WERI-Rb-1 (cell line): ENCODE measurements at regions not wholly inside any gene's neighbourhood (a gene's known extent, or its start where the extent isn't known, plus 50 kb on each side); places are given as distances from the start of the nearest gene placed in this dataset.

Experiments
- DNase-seq: peaks from one replicate; pipeline ENCODE4 v3.0.0-alpha.2; 2020
- H3K27ac ChIP-seq: fragments of 250-450 bp; sonication (Bioruptor Pico); 2 replicates; pipeline ENCODE4 v1.5.1; 2020; ENCODE audit warnings: mild to moderate bottlenecking, moderate library complexity
- H3K27me3 ChIP-seq: fragments of 250-450 bp; sonication (Bioruptor Pico); 2 replicates; pipeline ENCODE4 v1.5.1; 2021; ENCODE audit warnings: mild to moderate bottlenecking, low read depth, moderate library complexity; ENCODE audit not compliant: insufficient read depth, severe bottlenecking
- H3K36me3 ChIP-seq: fragments of 250-450 bp; sonication (Bioruptor Pico); 2 replicates; pipeline ENCODE4 v1.5.1; 2020; ENCODE audit warnings: mild to moderate bottlenecking, moderate library complexity
- H3K4me3 ChIP-seq: 2 replicates; pipeline ENCODE4 v1.5.1; 2011; ENCODE audit warnings: low read depth, mild to moderate bottlenecking, control low read depth, low read length
- H3K9me3 ChIP-seq: fragments of 250-450 bp; sonication (Bioruptor Pico); 2 replicates; pipeline ENCODE4 v1.5.1; 2021; ENCODE audit warnings: mild to moderate bottlenecking, moderate library complexity; ENCODE audit not compliant: severe bottlenecking
- CTCF ChIP-seq: IDR thresholded peaks from 2 replicates; pipeline ENCODE4 v1.5.1; 2011; ENCODE audit warnings: low read depth, mild to moderate bottlenecking, control low read depth, inconsistent platforms, low read length

DNA sequence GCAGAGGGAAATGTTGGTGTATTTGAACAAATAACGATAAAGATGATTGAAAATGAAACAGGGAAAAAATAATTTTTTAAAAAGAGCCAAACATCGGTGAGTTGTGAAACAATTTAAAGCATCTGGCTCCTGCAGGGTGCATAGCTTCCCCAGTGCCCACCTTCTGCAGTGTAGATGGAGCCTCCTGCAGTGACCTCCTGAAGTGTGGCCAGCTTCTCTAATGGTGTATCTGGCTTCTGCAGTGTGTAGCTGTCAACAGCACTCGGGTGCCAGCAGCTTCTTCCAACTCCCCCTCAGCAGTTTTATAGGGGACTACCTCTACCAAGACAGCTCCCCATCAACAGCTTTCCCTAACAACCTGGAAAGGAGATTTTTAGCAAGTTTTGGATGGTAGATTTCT, 279.4 kb upstream of the SEMA6A start:
- no peak overlapping the region for H3K4me3 ChIP-seq
- no peaks in the 10 kb centered on the region for H3K36me3 ChIP-seq
- no peak overlapping the region for H3K27ac ChIP-seq
- TF ChIP-seq CTCF = no peak
- no peak for DNase-seq
- H3K27me3 ChIP-seq = no peaks in the 10 kb centered on the region
- no peaks in the 10 kb centered on the region for H3K9me3 ChIP-seq

- H3K27me3 ChIP-seq = no peaks in the 10 kb centered on the region
- H3K9me3 ChIP-seq = no peaks in the 10 kb centered on the region
- no peak overlapping the region for H3K4me3 ChIP-seq
- DNase-seq = peak; percentile 24
- H3K27ac ChIP-seq = no peak overlapping the region
- TF ChIP-seq CTCF = no peak
- H3K36me3 ChIP-seq = no peaks in the 10 kb centered on the region
Measured at GRCh38 chr5:116848954-116849581, 274.4 kb upstream of the SEMA6A start.

DNA sequence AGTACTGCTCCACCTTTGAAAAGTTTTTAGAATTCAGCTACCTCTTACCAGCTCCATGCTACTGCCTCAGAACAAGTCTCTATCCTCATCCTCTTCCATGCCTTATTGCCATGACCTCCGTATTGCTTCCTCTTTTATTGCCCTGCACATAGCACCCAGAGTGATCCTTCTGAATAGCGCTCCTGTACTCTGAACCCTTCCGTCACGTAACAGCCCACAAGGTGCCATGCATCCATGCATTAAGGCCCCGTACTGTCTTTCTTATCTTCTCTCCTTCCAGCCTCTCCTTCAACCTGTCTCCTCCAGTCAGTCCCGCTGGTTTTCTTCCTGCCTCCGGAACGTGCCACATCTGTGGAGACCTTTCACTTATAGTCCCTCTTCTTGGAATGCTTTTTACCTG, 273.3 kb upstream of the SEMA6A start:
- no peak for TF ChIP-seq CTCF
- Histone ChIP-seq H3K36me3 (no peaks in the 10 kb centered on the region), H3K9me3 (no peaks in the 10 kb centered on the region), H3K27me3 (no peaks in the 10 kb centered on the region), H3K4me3 (no peak overlapping the region), H3K27ac (no peak overlapping the region)
- no peak for DNase-seq

DNA sequence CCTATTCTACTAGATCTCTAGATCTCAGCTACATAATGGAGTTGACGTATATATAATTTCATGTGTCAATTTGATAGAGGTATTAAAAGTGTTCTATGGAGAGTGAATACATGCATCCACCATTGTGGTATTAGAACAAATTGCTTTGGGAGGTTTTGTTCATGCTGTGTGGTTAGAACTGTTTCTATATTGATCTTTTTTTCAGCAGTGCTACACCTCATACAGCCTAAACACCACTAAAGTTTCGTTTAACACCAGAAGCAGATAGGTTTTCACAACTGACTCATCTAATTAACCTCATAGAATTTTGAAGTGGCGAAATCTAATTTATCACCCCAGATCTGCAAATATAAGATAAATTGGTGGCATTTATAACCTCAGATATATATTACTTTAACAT, 269.4 kb upstream of the SEMA6A start:
- no peak for TF ChIP-seq CTCF
- no peak for DNase-seq
- Histone ChIP-seq H3K36me3 (no peaks in the 10 kb centered on the region), H3K27me3 (no peaks in the 10 kb centered on the region), H3K4me3 (no peak overlapping the region), H3K27ac (no peak overlapping the region), H3K9me3 (no peaks in the 10 kb centered on the region)

- DNase-seq = no peak
- Histone ChIP-seq H3K27ac (no peak overlapping the region), H3K9me3 (no peaks in the 10 kb centered on the region), H3K4me3 (no peak overlapping the region), H3K27me3 (no peaks in the 10 kb centered on the region), H3K36me3 (no peaks in the 10 kb centered on the region)
- TF ChIP-seq CTCF = no peak
Measured at GRCh38 chr5:116842514-116842961, 267.9 kb upstream of the SEMA6A start.

DNA sequence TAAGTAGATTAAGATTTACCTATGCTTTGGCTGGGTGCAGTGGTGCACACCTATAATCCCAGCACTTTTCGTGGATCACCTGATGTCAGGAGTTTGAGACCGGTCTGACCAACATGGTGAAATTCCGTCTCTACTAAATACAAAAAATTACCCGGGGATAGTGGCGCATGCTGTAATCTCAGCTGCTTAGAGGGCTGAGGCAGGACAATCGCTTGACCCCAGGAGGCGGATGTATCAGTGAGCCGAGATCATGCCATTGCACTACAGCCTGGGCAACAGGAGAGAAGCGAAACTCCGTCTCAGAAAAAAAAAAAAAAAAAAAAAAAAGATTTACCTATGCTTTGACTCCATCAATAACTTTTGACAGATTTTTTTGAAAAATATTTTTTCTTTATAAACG, 267.1 kb upstream of the SEMA6A start:
- Histone ChIP-seq H3K27ac (no peak overlapping the region), H3K4me3 (no peak overlapping the region), H3K9me3 (no peaks in the 10 kb centered on the region), H3K27me3 (no peaks in the 10 kb centered on the region), H3K36me3 (no peaks in the 10 kb centered on the region)
- TF ChIP-seq CTCF = no peak
- DNase-seq = no peak
